ENCODE measurements at regions not wholly inside any gene's neighbourhood (a gene's known extent, or its start where the extent isn't known, plus 50 kb on each side); places are given as distances from the start of the nearest gene placed in this dataset.

GRCh38 chr1:185631843-185632242 is 102.3 kb upstream of the HMCN1 start:
- Histone ChIP-seq H3K4me1 (ENCODE audit: insufficient read depth, low read length) (no peaks in the 10 kb centered on the region), H2BK120ac (ENCODE audit: low read depth, low read length, poor library complexity, severe bottlenecking) (no peak overlapping the region), H3K27me3 (ENCODE audit: insufficient read depth, low read length) (no peaks in the 10 kb centered on the region), H3K23ac (ENCODE audit: insufficient read length, low read depth, low read length) (no peak overlapping the region), H3K14ac (ENCODE audit: insufficient read depth, low read length) (no peak overlapping the region), H3T11ph (ENCODE audit: low read length) (no peak overlapping the region), H3K79me1 (ENCODE audit: insufficient read depth, low read depth, low read length, poor library complexity, severe bottlenecking) (no peaks in the 10 kb centered on the region), H3K4me2 (ENCODE audit: insufficient read depth, insufficient read length, low read length) (no peak overlapping the region), H2BK5ac (ENCODE audit: insufficient read length, low read length) (no peak overlapping the region), H2BK20ac (ENCODE audit: low read depth, low read length, poor library complexity, severe bottlenecking) (no peak overlapping the region), H3K9ac (ENCODE audit: extremely low read depth, insufficient read length, low read length) (no peak overlapping the region), H4K20me1 (ENCODE audit: control insufficient read depth, insufficient read depth, insufficient read length) (no peaks in the 10 kb centered on the region), H3K27ac (ENCODE audit: insufficient read length, low read depth, low read length) (no peak overlapping the region), H2BK12ac (ENCODE audit: insufficient read length, low read depth, low read length) (no peak overlapping the region), H4K8ac (replicated peaks; ENCODE audit: insufficient read length, low read depth, low read length) (no peak overlapping the region), H2AFZ (ENCODE audit: low read length) (no peak overlapping the region), H4K91ac (ENCODE audit: insufficient read length, low read depth, low read length) (no peak overlapping the region), H2BK15ac (ENCODE audit: low read depth, low read length) (no peak overlapping the region), H4K5ac (ENCODE audit: insufficient read length, low read depth, low read length) (no peak overlapping the region), H2AK5ac (ENCODE audit: insufficient read length, low read length) (no peak overlapping the region), H3K23me2 (ENCODE audit: insufficient read length, low read depth, low read length, poor library complexity, severe bottlenecking) (no peaks in the 10 kb centered on the region), H3K79me2 (ENCODE audit: insufficient read depth, low read length) (no peaks in the 10 kb centered on the region), H3K4ac (ENCODE audit: low read depth, low read length) (no peak overlapping the region), H3K9me3 (ENCODE audit: control insufficient read depth, low read depth, low read length) (peaks cover 5% of the 10 kb centered on the region), H3K56ac (ENCODE audit: insufficient read length, low read depth, low read length) (no peak overlapping the region), H3K18ac (ENCODE audit: insufficient read length, low read depth, low read length) (no peak overlapping the region)
- peaks cover 7 to 24% (median 14%) of the 10 kb centered on the region in 3 experiments for H3K36me3 Mint-ChIP-seq (ENCODE audit: insufficient read depth in 1 of 3, low read depth in 3 of 3)
- DNase-seq, result no peak
- TF ChIP-seq CTCF (conservative IDR thresholded peaks at IDR 0.05), result no peak
- no peaks in the 10 kb centered on the region for H3K27me3 Mint-ChIP-seq (ENCODE audit: low read depth)
- no peak overlapping the region for H3K4me3 Mint-ChIP-seq
- WGBS (ENCODE audit: extremely low coverage, insufficient read length, low lambda C conversion rate), result no CpG with 5 or more reads among the region's 1 CpG
- H3K9me3 Mint-ChIP-seq, result peaks cover 14 to 16% of the 10 kb centered on the region in 2 experiments
- H3K27ac Mint-ChIP-seq, result no peak overlapping the region; a peak in 2 of 7 replicates
- peaks cover 11 to 12% of the 10 kb centered on the region in 2 experiments for H3K4me1 Mint-ChIP-seq

All from H9 (cell line).